ENCODE measurements at regions not wholly inside any gene's neighbourhood (a gene's known extent, or its start where the extent isn't known, plus 50 kb on each side); places are given as distances from the start of the nearest gene placed in this dataset.

DNA sequence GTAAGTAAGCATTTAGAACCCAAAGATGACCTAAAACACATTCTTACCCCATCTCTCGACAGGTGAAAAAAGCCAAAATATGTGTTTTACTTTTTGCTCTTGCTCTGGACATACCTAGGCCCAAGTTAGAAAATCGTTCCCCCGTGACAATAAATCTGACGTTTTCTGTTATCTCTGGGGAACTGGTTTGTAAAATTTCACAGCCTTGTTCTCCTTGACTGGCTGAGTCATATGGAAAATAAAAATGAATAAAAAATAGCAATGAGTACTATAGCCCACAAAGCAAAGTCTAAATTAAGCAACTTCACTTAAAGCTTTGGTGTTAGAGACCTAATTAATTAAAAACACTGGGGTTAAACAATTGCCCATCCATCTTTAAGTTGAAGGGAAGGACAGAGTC is 286.9 kb upstream of the CLINT1 start:
- TF ChIP-seq, protein P1, sequence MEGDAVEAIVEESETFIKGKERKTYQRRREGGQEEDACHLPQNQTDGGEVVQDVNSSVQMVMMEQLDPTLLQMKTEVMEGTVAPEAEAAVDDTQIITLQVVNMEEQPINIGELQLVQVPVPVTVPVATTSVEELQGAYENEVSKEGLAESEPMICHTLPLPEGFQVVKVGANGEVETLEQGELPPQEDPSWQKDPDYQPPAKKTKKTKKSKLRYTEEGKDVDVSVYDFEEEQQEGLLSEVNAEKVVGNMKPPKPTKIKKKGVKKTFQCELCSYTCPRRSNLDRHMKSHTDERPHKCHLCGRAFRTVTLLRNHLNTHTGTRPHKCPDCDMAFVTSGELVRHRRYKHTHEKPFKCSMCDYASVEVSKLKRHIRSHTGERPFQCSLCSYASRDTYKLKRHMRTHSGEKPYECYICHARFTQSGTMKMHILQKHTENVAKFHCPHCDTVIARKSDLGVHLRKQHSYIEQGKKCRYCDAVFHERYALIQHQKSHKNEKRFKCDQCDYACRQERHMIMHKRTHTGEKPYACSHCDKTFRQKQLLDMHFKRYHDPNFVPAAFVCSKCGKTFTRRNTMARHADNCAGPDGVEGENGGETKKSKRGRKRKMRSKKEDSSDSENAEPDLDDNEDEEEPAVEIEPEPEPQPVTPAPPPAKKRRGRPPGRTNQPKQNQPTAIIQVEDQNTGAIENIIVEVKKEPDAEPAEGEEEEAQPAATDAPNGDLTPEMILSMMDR (IDR thresholded peaks at IDR 0.05; ENCODE audit: insufficient read depth, missing control alignments), result no peak
- FAIRE-seq (no peak), DNase-seq (ENCODE audit: insufficient read length, low spot score) (no peak)

DNA sequence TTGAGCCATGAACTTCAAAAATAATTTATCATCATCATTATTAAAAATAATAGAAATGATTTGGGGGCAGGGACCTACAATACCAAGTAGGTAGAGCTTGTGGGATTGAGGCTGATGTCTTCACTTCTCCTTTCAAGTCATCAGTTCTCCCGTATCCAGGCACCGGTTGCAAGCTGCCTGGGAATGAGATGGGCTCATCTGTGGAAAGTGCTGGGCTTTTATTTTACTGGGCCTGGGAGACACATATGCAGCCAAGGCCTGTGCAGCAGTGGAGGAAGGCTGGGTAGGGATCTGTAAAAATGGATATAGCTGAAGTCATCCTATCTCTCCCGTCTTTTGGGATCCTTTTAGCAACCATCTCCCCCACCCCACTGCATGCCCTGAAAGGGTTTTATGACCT is 284.1 kb upstream of the CLINT1 start:
- TF ChIP-seq, protein P1 (IDR thresholded peaks at IDR 0.05; ENCODE audit: insufficient read depth, missing control alignments), result no peak
- DNase-seq (ENCODE audit: insufficient read length, low spot score) (no peak), FAIRE-seq (no peak)

DNA sequence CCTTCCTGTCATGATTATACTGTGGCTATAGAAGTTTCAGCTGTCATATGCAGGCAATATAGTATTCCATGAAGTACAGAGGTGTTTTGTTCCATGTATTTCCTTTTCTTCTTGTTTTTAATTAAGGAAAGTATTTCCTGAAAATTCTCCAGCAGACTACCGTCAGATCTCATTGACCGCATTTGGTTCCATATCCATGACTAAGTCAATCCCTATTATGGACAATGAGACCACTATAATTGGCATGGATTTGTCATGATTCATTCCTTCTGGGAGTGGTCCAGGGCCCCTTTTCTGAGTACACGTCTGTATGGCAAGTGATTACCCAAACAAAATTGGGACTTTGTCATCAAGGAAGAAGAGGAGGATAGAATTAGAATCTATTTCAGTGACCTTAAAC is 283.2 kb upstream of the CLINT1 start:
- DNase-seq (ENCODE audit: insufficient read length, low spot score) (no peak), FAIRE-seq (no peak)
- TF ChIP-seq, protein P1 (IDR thresholded peaks at IDR 0.05; ENCODE audit: insufficient read depth, missing control alignments), result no peak

DNA sequence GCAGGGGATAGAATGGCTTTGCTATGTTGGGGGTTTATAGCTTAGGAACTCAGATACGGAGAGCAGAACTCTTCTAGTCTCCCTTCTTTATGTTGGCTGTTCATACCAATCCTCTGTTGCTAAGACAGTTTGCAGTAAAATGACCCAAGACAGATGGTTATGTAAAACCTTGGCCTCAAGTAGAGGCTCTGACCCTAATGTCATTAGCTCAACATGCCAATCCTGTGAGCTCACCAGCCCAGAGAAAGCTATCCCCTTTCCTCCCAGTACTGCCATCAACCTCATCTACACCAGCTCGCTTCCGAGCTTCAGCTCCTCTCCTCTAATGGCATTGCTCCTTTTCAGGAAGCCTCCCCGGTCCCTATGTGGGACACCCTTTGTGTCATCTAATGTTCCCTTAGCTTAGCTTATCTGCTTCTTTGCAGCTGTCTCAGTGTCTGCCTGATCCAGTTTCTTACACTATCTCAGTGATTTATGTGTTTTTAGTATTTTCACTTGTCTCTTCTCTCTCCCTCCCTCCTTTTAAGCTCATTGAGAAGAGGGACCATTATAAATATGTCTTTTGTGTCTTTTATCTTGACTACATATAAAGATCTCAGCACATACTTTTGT is 281.3 kb upstream of the CLINT1 start:
- FAIRE-seq (no peak), DNase-seq (ENCODE audit: insufficient read length, low spot score) (no peak)
- TF ChIP-seq, protein P1 (IDR thresholded peaks at IDR 0.05; ENCODE audit: insufficient read depth, missing control alignments), result no peak

DNA sequence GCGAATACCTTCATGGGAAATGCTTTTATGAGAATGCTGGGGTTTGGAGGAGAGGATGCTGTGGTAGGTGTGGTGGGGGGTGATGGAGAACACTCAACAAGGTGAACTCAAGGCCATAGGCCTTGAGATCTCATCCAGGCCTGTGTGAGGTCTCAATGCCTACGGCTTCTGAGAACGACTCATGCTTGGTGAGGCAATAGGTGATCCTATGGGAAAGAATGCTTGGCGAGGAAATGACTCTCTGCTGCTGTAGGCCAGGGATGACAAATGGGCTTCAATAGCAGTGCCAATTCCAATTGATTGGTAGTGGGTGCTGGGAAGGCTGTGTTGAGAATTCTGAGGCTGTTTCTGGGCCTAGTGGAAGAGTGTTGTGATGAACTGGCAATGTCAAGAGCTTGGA is 280.2 kb upstream of the CLINT1 start:
- TF ChIP-seq, protein P1 (IDR thresholded peaks at IDR 0.05; ENCODE audit: insufficient read depth, missing control alignments), result no peak
- FAIRE-seq (no peak), DNase-seq (ENCODE audit: insufficient read length, low spot score) (no peak)

DNA sequence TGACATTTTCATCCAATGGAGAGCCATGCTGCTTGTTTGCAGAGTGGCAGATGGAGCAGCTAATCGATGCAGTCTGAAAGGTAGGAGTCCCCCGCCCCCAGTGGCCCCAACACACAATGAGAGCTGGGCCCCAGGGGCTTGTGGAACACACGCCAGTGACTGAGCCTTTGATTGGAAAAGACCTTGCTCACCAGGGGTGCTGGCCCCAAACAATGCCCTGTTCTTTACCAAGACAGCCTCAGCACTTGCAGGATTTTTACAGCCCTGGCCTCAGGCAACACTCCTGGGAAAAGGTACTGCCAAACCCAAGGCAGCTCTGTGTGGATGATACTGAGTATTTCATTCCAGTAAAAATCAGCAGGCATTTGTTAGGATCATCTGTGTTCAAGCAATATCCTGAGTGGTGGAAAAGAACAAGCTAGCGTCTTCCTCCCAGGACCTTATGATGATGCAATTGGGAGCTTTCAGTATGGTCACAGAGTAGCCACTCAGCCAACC is 276.8 kb upstream of the CLINT1 start:
- FAIRE-seq (no peak), DNase-seq (ENCODE audit: insufficient read length, low spot score) (no peak)
- TF ChIP-seq, protein P1 (IDR thresholded peaks at IDR 0.05; ENCODE audit: insufficient read depth, missing control alignments), result no peak

DNA sequence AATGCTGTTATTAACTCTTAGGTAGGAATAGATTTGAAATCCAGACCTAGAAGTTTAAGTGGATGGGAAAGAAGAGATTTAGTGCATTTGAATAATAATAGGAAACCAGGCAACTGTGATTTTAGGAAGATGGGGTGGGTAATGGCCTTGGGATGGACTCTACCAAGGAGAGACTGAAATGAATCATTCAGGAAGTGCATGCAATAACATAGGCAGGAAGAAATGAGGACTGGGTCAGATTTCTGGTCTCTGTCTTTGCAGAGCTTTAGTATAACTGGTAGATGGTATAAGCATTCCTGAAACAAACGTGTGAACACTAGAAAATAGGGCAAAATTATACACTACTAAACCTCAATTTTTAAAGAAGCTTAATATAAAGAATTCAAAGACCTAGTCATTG is 274.4 kb upstream of the CLINT1 start:
- TF ChIP-seq, protein P1 (IDR thresholded peaks at IDR 0.05; ENCODE audit: insufficient read depth, missing control alignments), result no peak
- DNase-seq (ENCODE audit: insufficient read length, low spot score) (no peak), FAIRE-seq (no peak)

Measured in D721Med (cell line).